HG03159 (cell line): ENCODE measurements at regions not wholly inside any gene's neighbourhood (a gene's known extent, or its start where the extent isn't known, plus 50 kb on each side); places are given as distances from the start of the nearest gene placed in this dataset.
"Not testable (repeated sequence)": the region's sequence is repeated elsewhere in the genome, so short reads cannot be mapped to it uniquely, and the experiment has no call there.

Experiments
- ATAC-seq: cut with Tn5 transposase; IDR thresholded peaks from one replicate; pipeline ENCODE4 v1.9.1; 2021; ENCODE audit warnings: mild to moderate bottlenecking, moderate library complexity; ENCODE audit not compliant: unreplicated experiment

DNA sequence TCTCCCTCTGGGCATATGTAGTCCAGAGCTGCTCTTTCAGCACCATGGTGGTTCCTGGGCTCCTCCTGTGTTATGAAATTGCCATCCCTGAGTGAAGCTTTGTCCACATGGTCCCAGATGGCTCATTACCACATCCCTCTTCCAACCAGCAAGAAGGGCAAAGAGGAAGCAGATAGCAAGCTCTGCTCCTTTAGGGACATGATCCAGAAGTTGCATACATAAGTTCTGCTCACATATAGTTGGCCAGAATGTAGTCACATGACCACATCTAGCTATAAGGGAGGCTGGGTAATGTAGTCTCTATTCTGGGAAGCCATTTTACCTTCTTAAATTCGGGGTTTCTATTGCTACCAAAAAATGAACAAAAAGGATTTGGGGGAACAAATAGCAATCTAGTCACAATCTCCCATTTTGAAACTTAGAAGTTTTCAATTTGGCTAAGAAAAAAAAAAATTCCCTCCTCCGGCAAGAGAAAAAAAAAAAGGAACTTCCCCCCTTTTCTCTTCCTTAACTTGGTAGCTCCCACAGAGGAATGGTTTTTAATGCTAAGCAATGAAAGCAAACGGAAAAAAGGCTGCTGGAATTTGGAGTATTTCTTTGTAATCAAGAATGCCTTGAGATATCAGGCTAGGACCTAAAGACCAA lies 88.2 kb upstream of the USP9X start:
- ATAC-seq, result no peak

GRCh38 chrX:40998123-40998522 lies 87.1 kb upstream of the USP9X start:
- ATAC-seq, result no peak

DNA sequence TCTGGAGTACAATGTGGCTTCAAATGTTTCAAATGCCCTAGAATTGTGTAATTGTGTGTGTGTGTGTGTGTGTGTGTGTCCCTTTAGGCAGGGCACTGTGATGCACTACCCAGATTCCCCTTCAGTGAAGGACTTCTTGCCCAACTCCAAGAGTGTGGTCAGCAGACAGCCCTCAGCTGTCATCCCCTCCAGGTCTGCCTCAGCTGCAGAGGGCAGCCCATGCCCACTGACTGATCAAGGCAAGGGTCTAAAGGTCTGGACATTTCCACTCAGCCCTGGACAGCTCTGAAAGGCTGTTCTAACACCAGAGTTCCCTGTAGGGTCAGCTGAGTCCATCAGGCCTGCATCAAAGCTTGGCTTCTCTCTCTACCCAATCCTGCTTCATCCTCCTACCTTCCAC lies 83.9 kb upstream of the USP9X start:
- no peak for ATAC-seq

- ATAC-seq, result no peak
These were observed 83.2 kb upstream of the USP9X start for GRCh38 chrX:41002026-41002425.

- no peak for ATAC-seq
These were observed 81.6 kb upstream of the USP9X start for GRCh38 chrX:41003506-41004270.

DNA sequence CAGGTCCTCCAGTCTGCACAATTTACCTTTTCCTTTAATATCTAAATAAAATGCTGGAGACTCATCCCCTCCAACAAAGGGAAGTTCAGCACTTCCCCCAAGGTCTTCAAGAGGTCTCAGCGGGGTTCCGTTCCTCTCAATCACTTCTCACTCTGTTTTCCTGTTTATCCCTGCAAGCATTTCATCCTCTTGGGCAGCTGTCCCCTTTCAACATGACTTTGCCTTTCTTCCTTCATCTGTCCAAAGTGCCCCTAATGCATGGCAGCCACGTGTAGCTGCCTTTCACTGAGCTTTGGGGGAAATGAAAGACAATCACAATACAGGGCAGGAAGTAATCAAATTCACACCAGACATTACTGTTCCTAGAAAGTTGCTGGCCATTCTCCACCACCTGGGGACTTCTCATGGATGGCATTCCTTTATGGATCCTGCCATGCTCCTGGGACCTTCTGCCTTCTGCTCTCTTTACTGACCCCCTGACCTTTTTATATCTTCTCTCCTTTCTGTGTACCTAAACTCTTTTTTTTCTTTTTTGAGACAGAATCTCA lies 79.7 kb upstream of the USP9X start:
- no peak for ATAC-seq

- ATAC-seq, result no peak
These were observed 75.1 kb upstream of the USP9X start for GRCh38 chrX:41009850-41010846.

DNA sequence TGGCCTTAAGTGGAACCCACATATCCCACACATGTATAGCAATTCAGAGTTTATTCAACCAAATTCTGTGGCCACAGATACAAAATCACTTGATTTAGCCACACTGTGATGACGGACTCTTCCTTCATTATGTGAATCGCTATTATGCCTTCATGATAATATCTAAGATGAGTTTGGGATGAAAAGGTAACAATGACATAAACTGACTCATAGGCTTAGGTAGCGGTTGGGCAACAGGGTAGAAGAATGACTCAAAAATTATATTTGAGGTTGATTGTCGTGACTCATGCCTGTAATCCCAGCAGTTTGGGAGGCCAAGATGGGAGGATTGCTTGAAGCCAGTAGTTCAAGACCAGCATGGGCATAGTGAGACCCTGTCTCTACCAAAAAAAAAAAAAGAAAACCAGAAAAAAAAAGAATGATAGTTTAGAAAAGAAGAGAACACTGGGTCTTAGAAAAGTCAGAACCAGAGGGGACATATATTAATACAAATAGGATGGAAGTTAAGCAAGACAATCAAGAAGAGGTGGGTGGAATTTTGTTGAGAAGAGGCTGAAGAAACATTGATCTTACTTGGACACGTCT lies 70.4 kb upstream of the USP9X start:
- ATAC-seq, result no peak

- not testable (repeated sequence) for ATAC-seq
These were observed 67.5 kb upstream of the USP9X start for GRCh38 chrX:41017785-41018184.

- ATAC-seq, result not testable (repeated sequence)
These were observed 66.7 kb upstream of the USP9X start for GRCh38 chrX:41018391-41019040.

GRCh38 chrX:41019041-41019392 lies 66.2 kb upstream of the USP9X start:
- no peak for ATAC-seq

GRCh38 chrX:41022566-41022965 lies 62.7 kb upstream of the USP9X start:
- ATAC-seq, result no peak

DNA sequence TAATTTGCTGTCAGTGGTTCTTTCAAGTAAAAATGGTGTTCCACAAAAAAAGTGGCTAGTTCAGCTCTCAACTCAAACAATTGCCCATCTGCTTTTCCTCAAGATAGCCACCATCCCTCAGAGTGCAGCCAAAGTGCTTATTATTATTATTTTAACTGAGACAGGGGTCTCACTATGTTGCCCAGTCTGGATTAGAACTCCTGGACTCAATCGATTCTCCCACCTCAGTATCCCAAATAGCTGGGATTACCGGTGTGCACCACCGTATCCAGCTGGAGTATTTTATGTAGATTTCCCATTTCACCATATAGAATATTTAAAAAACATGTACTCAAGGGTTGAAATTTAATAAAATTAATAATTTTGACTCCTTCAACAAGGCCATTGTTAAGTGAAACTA lies 62.1 kb upstream of the USP9X start:
- no peak for ATAC-seq

- not testable (repeated sequence) for ATAC-seq
These were observed 60.9 kb upstream of the USP9X start for GRCh38 chrX:41024335-41024734.

GRCh38 chrX:41024755-41025154 lies 60.5 kb upstream of the USP9X start:
- no peak for ATAC-seq

- no peak for ATAC-seq
These were observed 59.1 kb upstream of the USP9X start for GRCh38 chrX:41025926-41026701.

DNA sequence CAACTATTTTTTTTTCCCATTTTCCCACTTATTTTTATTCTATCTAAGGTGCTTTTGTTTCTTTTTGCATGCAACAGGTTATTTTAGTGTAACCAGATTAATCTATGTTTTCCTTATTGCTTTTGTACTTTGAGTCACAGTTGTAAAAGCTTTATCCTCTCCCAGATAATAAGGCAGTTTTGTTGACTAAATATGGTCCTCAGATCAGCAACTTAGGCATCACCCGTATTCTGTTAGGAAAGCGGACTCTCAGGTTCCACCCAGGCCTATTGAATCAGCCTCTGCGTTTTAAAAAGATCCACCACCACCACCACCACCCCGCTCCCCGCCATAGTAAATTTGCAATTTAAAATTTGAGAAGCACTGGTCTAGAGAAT lies 58.6 kb upstream of the USP9X start:
- no peak for ATAC-seq

GRCh38 chrX:41029332-41029731 lies 55.9 kb upstream of the USP9X start:
- no peak for ATAC-seq

GRCh38 chrX:41031256-41031967 lies 53.8 kb upstream of the USP9X start:
- no peak for ATAC-seq
